HEK293 (cell line): ENCODE measurements at regions not wholly inside any gene's neighbourhood (a gene's known extent, or its start where the extent isn't known, plus 50 kb on each side); places are given as distances from the start of the nearest gene placed in this dataset.

Source experiments
- CTCF ChIA-PET: fragments of 350-600 bp; formaldehyde crosslinking; extraction: SDS; loops from one replicate; lab custom pipeline; 2021; ENCODE audit warnings: antibody characterized with exemption; lab: Yijun Ruan, JAX
- POLR2A ChIA-PET: fragments of 300-600 bp; formaldehyde crosslinking; extraction: SDS; loops from one replicate; lab custom pipeline; 2020; ENCODE audit warnings: antibody characterized with exemption, inconsistent platforms; lab: Yijun Ruan, JAX
- H3K27ac ChIP-seq: fragments of 200-500 bp; sonication (Bioruptor generic); 2 replicates; pipeline ENCODE4 v1.5.1; 2014; ENCODE audit warnings: low read depth, low read length, control low read depth, inconsistent platforms; ENCODE audit errors: extremely low read depth
- H3K36me3 ChIP-seq, 2 experiments: fragments of 200-500 bp in 1 of 2; sonication (Bioruptor generic) in 1 of 2; 1 replicate in 1 of 2; 2 replicates in 1 of 2; pipeline ENCODE4 v1.5.1; 2014 to 2017; ENCODE audit warnings: inconsistent platforms in 2 of 2, low read length in 2 of 2; ENCODE audit not compliant: control insufficient read depth in 2 of 2, insufficient read depth in 1 of 2
- H3K4me1 ChIP-seq: fragments of 200-500 bp; sonication (Bioruptor generic); 2 replicates; pipeline ENCODE4 v1.5.1; 2014; ENCODE audit warnings: mild to moderate bottlenecking, low read length, inconsistent platforms; ENCODE audit not compliant: control insufficient read depth, insufficient read depth
- H3K4me3 ChIP-seq: 2 replicates; pipeline ENCODE4 v1.5.1; 2011; ENCODE audit warnings: low read depth, mild to moderate bottlenecking, control low read depth, low read length, moderate library complexity
- H3K9me3 ChIP-seq: fragments of 200-500 bp; sonication (Bioruptor generic); 2 replicates; pipeline ENCODE4 v1.5.1; 2014; ENCODE audit warnings: low read depth, low read length, inconsistent platforms; ENCODE audit not compliant: control insufficient read depth, insufficient read depth
- KLF7 ChIP-seq: fragments of 450-650 bp; formaldehyde crosslinking; IDR thresholded peaks from 2 replicates; pipeline ENCODE4 v1.5.1; 2016; ENCODE audit warnings: missing biosample characterization, missing genetic modification characterization, borderline replicate concordance
- KLF9 ChIP-seq: fragments of 450-650 bp; formaldehyde crosslinking; IDR thresholded peaks from 2 replicates; pipeline ENCODE4 v1.5.1; 2016; ENCODE audit warnings: missing biosample characterization, missing genetic modification characterization, low read depth
- SALL2 ChIP-seq: fragments of 450-650 bp; formaldehyde crosslinking; IDR thresholded peaks from 2 replicates; pipeline ENCODE4 v1.5.0; 2017; ENCODE audit warnings: missing biosample characterization, mild to moderate bottlenecking, missing genetic modification characterization, borderline replicate concordance
- SCRT2 ChIP-seq: fragments of 450-650 bp; formaldehyde crosslinking; IDR thresholded peaks from 2 replicates; pipeline ENCODE4 v1.5.1; 2016; ENCODE audit warnings: missing biosample characterization, missing genetic modification characterization
- YY1 ChIP-seq: fragments of 450-650 bp; formaldehyde crosslinking; IDR thresholded peaks from 2 replicates; pipeline ENCODE4 v1.5.1; 2018; ENCODE audit warnings: missing biosample characterization, missing genetic modification characterization
- ZBTB20 ChIP-seq: fragments of 450-650 bp; formaldehyde crosslinking; IDR thresholded peaks from 2 replicates; pipeline ENCODE4 v1.5.1; 2016; ENCODE audit warnings: missing biosample characterization, missing genetic modification characterization
- ZNF138 ChIP-seq: fragments of 450-650 bp; formaldehyde crosslinking; IDR thresholded peaks from 2 replicates; pipeline ENCODE4 v1.5.1; 2016; ENCODE audit warnings: missing biosample characterization, missing genetic modification characterization, borderline replicate concordance
- ZNF169 ChIP-seq: fragments of 450-650 bp; formaldehyde crosslinking; IDR thresholded peaks from 2 replicates; pipeline ENCODE4 v1.5.1; 2016; ENCODE audit warnings: missing biosample characterization, missing genetic modification characterization
- ZNF266 ChIP-seq: fragments of 450-650 bp; formaldehyde crosslinking; IDR thresholded peaks from 2 replicates; pipeline ENCODE4 v1.5.1; 2016; ENCODE audit warnings: missing biosample characterization, missing genetic modification characterization, low read depth
- ZNF423 ChIP-seq: fragments of 450-650 bp; formaldehyde crosslinking; IDR thresholded peaks from 2 replicates; pipeline ENCODE4 v1.5.1; 2016; ENCODE audit warnings: missing biosample characterization, missing genetic modification characterization
- ZNF510 ChIP-seq: fragments of 450-650 bp; formaldehyde crosslinking; IDR thresholded peaks from 2 replicates; pipeline ENCODE4 v1.5.1; 2018; ENCODE audit warnings: mild to moderate bottlenecking, missing genetic modification characterization, missing biosample characterization; ENCODE audit not compliant: insufficient replicate concordance
- ZNF610 ChIP-seq: fragments of 450-650 bp; formaldehyde crosslinking; IDR thresholded peaks from 2 replicates; pipeline ENCODE4 v1.5.1; 2016; ENCODE audit warnings: missing biosample characterization, missing genetic modification characterization, borderline replicate concordance
- ZNF776 ChIP-seq: fragments of 450-650 bp; formaldehyde crosslinking; IDR thresholded peaks from 2 replicates; pipeline ENCODE4 v1.5.0; 2017; ENCODE audit warnings: missing biosample characterization, missing genetic modification characterization, borderline replicate concordance
- ZNF837 ChIP-seq: fragments of 450-650 bp; formaldehyde crosslinking; IDR thresholded peaks from 2 replicates; pipeline ENCODE4 v1.5.1; 2016; ENCODE audit warnings: missing biosample characterization, missing genetic modification characterization
- ZSCAN18 ChIP-seq: fragments of 450-650 bp; formaldehyde crosslinking; IDR thresholded peaks from 2 replicates; pipeline ENCODE4 v1.5.1; 2016; ENCODE audit warnings: missing biosample characterization, missing genetic modification characterization
- TF ChIP-seq, protein P1 (sequence below): fragments of 450-650 bp; formaldehyde crosslinking; IDR thresholded peaks from 2 replicates; pipeline ENCODE4 v1.5.1; 2016; ENCODE audit warnings: missing biosample characterization, missing genetic modification characterization

DNA sequence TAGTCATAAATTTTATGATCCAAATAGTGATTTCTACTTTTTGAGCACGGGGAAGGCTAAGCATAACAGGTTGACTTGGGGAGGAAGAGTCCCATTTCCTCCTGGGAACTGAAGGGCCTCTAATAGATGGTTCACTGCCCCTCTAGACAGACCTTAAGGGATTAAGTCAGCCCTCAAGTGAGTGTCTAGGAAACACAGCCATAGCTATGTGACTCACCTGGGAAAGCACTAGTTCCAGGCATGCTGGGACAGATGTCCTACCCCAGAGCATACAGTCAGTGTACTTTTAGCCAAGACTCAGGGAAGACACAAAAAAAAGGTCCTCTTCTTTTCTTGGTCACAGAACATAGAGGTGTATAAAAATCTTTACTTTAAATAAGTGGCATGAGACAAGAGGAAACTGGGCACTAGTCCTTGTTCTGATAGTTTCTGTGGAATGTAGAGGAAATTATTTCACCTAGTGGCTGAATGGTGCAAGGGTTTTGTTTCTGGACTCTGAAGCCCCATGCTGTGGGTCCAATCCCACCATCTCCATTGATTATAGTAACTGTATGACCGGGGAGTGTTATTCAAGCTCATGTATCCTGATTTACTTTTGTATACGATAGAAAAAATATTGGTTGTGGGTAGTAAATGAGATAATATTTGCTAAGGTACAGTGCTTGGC, 86.0 kb downstream of the NREP start:
- POLR2A ChIA-PET: no interaction called here
- CTCF ChIA-PET: interaction anchor here (0.7 to 1.7 kb wide), 4 partner anchors 9 to 556 kb away, joined by 3 to 4 read pairs (median 4); no protein-coding TSS in a partner anchor
- TF ChIP-seq, protein P1, sequence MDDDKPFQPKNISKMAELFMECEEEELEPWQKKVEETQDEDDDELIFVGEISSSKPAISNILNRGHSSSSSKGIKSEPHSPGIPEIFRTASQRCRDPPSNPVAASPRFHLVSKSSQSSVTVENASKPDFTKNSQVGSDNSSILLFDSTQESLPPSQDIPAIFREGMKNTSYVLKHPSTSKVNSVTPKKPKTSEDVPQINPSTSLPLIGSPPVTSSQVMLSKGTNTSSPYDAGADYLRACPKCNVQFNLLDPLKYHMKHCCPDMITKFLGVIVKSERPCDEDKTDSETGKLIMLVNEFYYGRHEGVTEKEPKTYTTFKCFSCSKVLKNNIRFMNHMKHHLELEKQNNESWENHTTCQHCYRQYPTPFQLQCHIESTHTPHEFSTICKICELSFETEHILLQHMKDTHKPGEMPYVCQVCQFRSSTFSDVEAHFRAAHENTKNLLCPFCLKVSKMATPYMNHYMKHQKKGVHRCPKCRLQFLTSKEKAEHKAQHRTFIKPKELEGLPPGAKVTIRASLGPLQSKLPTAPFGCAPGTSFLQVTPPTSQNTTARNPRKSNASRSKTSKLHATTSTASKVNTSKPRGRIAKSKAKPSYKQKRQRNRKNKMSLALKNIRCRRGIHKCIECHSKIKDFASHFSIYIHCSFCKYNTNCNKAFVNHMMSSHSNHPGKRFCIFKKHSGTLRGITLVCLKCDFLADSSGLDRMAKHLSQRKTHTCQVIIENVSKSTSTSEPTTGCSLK (tag by site-specific recombination): no peak
- TF ChIP-seq ZNF776: no peak
- no peak overlapping the region for H3K27ac ChIP-seq
- no peaks in the 10 kb centered on the region for H3K4me1 ChIP-seq
- H3K4me3 ChIP-seq: no peak overlapping the region
- no peaks in the 10 kb centered on the region for H3K36me3 ChIP-seq
- H3K9me3 ChIP-seq: no peaks in the 10 kb centered on the region

- no peak overlapping the region for H3K27ac ChIP-seq
- no peak for TF ChIP-seq KLF9 (tag by site-specific recombination)
- TF ChIP-seq ZSCAN18 (tag by site-specific recombination): no peak
- TF ChIP-seq ZNF610 (tag by site-specific recombination): no peak
- no peak for TF ChIP-seq ZNF266 (tag by site-specific recombination)
- no peak for TF ChIP-seq SALL2 (tag by site-specific recombination)
- TF ChIP-seq ZBTB20: no peak
- TF ChIP-seq ZNF138: no peak
- no peak for TF ChIP-seq KLF7 (tag by site-specific recombination)
- no peak for TF ChIP-seq SCRT2 (tag by site-specific recombination)
- TF ChIP-seq ZNF837 (tag by site-specific recombination): no peak
- TF ChIP-seq ZNF510: no peak
- TF ChIP-seq ZNF423 (tag by site-specific recombination): no peak
- no peak for TF ChIP-seq ZNF169 (tag by site-specific recombination)
- TF ChIP-seq YY1 (tag by site-specific recombination): no peak
- TF ChIP-seq, all 188 proteins: peak for 0
- no peaks in the 10 kb centered on the region for H3K36me3 ChIP-seq
- H3K9me3 ChIP-seq: no peaks in the 10 kb centered on the region
- H3K4me1 ChIP-seq: no peaks in the 10 kb centered on the region
- CTCF ChIA-PET: interaction anchor here (0.9 kb wide), 1 partner anchor 116 kb away, joined by 3 read pairs; no protein-coding TSS in a partner anchor
- H3K4me3 ChIP-seq: no peak overlapping the region
- POLR2A ChIA-PET: no interaction called here
Measured at GRCh38 chr5:111668477-111669414, 88.2 kb downstream of the NREP start.
